Kidney glomerular epithelial cell (primary cell): ENCODE measurements at regions not wholly inside any gene's neighbourhood (a gene's known extent, or its start where the extent isn't known, plus 50 kb on each side); places are given as distances from the start of the nearest gene placed in this dataset.

ENCODE experiments used
- DNase-seq: peaks from one replicate; lab custom pipeline; 2025; lab: John Stamatoyannopoulos, UW

DNA sequence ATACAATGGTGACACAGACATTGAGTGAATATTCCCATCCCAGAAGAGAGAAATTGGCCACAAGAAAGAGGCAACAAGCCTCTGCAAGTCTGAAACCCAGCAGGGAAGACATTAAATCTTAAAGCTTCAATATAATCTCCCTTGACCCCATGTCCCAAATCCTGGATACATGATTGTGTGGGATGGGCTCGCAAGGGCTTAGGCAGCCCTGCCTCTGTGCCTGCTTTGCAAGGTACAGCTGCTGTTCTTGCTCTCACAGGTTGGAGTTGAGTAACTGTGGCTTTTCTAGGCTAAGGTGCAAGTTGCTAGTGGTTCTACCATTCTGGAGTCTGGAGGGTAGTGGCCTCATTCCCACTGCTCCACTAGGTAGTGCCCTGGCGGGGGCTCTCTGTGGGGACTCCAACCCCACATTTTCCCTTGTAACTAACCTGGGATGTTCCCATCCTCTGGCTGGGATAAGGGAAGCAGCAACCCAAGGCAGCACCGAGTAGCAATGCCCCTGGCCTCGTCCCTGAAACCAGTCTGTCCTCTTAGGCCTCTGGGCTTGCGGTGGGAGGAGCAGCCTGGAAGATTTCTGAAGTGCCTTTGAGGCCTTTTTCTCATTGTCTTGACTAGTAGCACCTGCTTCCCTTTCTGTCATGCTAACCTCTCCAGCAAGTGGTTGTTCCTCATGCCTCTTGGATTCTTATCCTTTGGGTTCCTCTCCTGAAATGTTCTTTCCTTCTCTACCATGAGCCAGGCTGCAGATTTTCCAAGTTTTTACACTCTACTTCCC lies 90.0 kb downstream of the FAM174B start:
- DNase-seq: no peak

DNA sequence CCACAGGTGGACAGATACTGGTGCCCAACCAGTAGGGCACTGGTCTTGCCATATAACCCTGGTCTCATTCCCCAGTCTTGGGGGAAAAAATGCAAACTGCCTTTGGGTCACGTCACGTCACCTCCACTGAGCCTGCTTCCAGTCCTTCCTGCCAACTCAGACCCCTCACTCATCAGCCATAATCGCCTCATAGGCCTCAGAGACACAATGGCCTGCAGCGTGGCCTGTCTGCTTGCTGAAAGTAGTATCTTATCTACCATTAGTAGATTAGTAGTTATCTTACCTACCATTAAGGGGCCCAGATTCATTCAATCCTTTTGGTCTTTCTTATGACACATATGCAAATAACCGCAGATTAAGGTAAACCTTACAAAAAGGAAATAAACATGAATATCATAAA lies 93.8 kb downstream of the FAM174B start:
- no peak for DNase-seq

DNA sequence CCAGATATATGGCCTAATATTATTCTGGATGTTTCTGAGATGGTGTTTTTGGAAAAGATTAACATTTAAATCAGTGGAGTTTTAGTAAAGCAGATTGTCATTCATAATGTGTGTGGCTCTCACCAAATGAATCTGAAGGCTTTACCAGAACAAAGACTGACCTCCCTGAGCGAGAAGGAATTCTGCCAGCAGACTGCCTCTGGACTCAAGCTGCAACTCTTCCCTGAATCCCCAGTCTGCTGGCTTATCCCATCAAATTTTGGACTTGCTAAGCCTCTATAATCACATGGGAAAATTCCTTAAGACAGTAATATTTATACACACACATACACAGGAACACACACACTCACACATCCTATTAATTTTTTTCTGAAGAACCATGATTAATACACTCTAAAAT lies 102.3 kb downstream of the FAM174B start:
- DNase-seq: no peak

DNA sequence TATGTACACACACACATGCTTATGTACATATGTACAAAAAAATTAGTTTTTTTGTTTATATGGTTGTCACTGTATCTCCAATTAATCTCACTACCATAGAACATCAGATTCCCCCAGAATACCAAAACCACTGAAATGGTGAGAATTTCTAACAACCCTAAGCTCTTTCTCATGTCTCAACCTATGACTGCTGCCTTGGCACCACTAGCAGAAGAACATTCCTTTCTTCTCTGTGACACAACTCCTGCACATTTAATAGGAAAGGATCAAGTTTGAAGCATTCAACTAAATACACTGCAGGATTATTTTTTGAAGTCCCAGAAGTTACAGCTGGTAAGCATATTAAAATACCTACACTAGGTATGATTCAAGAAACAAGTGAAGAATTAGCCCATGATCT lies 109.6 kb downstream of the FAM174B start:
- DNase-seq: no peak

DNA sequence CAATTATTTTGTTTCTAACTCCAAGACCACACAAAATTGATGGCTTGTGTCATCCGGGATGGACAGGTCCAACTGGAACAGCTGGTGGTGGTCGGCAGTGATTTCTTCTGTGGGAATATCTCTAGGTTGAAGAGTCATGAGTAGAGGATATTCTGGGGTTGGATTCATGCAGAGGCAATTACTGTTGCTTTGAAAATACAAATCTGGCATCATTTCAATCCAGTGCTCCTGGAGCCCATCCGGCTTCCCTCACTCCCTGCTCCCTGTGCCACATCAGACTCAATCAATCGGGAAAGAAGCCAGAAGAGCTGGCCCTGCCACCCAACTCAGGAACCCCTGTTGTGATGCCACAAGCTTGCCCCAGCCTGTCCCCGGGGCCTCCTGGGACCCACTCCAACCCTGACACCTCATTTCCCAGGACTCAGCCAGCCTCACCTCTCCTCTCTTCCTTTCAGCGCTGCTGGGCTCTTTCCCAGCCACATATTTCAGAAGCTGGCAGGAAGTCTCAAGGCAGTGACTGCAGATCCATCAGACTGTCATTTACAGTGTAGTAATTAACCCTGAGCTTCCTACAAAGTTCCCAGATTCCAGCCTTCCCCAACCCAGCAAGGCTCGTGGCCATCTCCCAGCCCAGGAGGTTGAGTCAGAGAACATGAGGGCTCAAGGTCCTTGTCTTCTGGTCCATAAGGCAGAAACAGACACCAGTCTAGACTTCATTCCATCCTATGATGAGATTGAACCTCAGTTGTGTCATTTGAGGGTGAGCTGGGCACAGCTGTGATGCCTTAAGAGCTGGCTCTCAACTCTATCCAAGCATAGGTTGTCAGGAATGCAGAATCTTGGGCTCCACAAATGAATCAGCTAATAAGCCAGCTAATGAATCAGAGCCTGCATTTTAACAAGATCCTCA lies 114.0 kb downstream of the FAM174B start:
- no peak for DNase-seq

DNA sequence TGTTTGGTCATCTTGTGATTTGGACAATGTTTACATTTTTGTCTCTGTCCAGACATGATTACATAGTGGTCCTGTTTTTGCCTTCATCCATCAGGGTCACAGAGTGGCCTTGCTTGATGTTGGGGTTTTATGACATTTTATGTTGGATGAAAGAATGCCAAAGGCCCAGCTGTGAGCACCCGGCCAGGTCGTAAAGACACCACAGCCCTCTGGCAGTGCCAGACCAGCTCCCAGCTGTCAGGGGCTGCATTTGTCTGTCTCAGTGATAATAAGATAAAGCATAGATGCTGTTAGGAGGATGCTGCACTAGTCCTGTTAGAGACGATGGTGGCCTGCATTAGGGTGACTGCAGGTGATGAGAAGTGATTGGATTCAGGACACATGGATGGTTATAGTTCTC lies 117.5 kb downstream of the FAM174B start:
- DNase-seq: no peak

DNA sequence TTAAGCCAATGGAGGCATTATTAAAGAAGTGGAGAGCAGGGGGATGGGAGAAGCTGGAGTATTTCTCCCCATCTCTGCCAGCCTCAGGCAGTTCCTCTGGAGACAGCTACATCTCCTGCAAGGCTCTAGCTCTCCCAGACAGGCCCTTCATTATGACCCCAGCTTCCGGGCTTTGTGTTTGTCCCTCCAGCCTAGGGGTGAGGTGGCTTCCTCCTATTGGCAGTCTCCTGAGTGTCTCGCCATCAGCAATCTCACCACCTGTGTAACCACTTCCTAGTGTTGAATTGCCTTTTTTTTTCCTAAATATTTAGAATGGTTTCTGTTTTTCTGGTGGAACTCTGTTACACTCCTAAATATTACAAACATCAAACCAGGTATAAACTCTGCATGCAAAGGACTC lies 122.3 kb downstream of the FAM174B start:
- DNase-seq: no peak

DNA sequence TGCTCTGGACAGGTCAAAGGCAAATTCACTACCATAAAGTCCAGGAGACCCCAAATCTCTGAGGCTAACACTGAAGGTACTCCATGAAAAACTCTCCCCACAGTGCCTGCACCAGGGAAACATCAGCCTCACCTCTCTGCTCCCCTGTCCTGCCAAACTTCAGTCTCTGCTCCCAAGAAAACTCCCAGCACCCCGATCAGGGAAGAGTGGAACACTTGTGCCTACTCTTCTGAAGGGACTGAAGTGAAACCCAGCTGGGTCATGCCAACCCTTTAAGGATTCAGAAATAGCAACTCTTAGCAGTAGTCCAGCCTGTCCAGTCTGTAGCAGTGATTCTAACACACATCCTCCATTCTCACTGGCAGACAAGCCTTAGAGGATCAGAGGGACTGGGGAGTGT lies 124.2 kb downstream of the FAM174B start:
- DNase-seq: no peak

DNA sequence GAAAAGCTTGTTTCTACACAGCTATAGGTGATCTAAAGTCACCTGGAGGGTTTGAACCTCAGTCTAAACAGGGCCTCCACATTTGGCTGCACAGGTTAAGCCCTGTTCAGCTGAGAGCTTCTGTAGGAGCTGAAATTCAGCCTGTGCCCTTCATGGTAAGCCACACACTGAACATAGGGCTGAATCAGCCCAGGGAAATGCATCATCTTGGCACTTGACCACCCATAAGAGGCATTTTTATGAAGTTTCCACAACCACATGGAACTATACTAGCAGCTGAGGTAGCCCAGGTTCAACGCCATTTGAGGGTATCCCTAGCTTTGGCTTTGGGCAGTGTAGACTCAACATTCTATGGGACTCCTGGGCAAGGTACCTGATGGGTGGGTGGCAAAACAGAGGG lies 126.8 kb downstream of the FAM174B start:
- DNase-seq: no peak

DNA sequence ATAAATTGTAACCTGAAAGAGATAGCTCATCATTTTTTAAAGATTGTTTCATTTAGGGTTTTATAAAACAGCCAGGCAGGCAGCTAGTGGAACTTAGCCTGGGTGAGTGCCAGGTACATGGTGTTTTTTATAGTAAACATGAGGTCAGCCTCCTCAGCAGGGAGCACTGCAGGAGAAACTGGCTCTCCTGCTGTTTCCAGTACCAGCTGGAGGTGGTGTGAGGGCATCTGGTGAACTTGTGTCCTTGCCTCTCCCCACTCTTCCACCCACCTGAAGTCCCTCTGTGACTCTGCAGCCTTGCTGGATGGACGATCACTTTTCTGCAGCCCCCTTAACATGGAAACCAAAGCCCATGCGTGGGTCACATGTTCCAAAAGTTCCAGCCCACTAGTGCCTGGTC lies 128.4 kb downstream of the FAM174B start:
- no peak for DNase-seq

DNA sequence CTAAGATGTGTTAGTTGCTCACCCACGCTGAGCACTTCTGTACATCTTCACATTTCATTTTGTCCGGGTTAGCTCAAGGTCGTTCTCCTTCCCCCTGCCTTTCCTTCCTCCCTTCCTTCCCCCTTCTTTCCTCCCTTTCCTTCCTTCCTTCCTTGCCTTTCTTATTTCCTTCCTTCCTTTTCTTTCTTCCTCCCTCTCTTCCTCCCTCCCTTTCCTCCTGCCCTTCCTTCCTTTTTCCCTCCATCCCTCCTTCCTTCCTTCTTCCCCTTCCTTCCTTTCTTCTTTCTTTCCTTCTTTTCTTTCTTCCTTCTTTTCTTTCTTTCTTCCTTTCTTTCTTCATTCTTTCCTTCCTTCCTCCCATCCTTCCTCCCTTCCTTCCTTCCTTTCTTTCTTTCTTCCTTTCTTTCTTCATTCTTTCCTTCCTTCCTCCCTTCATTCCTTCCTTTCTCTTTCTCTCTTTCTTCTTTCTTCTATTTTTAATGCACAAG lies 129.8 kb downstream of the FAM174B start:
- DNase-seq: no peak

DNA sequence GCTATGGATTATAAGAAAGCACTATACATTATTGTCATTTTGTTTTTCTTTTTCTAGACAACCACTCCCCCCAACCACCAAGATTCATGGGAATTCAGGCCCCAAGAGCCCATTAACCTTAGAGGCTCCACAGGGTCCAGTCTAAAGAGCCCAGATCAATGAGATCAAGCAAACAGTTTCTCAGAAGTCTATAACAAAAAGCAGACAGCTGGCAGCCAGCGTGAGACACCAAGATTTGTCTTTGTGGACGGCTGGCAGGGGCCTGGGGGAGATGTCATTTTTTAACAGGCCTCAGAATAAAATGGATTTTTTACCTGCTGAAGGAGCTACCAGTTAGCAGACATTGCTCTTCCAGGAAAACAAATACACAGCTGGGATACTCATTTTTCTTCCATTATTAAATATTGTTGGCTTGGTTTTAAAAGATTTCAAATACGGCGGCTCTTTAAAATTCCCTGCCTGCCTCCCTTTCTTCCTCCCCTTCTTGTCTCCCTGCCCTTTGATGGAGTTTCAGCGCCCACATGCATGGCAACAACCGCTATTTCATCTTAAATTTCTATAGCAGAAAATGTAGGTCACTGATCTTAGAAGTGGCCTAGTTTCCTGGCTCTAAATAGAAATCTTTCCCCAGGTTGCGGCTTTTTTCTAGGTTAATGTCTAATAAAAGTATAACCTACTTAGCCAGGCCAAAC lies 130.6 kb downstream of the FAM174B start:
- DNase-seq: no peak

DNA sequence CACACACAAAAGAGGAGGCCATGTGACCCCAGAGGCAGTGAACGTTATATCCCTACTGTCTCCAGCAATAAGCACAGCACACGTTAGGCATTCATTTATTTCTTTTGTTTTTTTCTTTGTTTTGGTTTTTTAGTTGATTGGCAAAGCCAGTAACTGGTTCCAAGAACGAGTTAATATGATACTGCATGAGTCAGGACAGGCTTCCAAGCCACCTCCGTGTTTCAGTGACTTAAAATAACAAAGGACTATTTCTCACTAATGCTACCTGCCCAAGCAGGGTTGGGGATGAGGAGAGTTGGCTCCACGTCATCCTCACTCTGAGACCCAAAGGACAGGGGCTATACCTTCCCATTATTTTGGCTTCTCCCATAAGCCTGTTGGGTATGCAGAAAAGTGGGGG lies 130.5 kb downstream of the ST8SIA2 start:
- peak; percentile 25 for DNase-seq

DNA sequence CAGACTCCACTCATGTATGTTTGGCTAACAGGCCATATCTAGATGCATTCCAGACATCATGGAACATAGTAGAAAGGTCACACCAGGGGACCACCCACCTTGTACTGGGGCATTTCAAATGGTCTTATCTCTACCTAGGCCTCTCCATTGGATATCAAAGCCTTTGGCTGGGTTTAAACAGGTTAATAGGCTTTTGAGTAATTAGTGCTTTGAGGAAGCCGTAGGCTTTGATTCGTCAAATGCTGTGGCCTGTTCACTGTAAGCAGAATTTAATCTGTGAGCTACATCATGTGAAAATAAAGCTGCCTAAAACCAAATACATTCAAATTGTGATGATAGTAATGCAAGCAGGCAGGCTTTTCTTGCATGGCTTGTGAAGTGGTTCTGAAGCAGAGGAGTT lies 129.5 kb downstream of the ST8SIA2 start:
- DNase-seq: no peak

DNA sequence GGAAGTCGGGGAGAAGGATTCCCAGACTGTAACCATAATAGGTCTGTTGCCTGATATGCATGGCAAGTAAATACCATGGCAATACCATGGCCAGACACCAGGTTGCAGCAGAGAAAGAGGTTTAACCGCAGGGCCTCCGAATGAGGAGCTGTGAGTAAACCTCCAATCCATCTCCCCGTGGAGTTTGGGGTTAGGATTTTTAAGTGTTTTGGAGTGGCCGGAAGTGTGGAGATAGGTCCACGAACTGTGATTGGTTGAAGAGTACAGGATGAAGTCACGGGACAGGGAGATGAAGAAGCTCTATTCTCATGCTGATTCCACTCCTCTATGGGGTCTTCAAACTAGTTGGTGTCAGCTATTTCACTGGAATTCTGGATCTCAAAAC lies 127.9 kb downstream of the ST8SIA2 start:
- DNase-seq: peak; percentile 64

DNA sequence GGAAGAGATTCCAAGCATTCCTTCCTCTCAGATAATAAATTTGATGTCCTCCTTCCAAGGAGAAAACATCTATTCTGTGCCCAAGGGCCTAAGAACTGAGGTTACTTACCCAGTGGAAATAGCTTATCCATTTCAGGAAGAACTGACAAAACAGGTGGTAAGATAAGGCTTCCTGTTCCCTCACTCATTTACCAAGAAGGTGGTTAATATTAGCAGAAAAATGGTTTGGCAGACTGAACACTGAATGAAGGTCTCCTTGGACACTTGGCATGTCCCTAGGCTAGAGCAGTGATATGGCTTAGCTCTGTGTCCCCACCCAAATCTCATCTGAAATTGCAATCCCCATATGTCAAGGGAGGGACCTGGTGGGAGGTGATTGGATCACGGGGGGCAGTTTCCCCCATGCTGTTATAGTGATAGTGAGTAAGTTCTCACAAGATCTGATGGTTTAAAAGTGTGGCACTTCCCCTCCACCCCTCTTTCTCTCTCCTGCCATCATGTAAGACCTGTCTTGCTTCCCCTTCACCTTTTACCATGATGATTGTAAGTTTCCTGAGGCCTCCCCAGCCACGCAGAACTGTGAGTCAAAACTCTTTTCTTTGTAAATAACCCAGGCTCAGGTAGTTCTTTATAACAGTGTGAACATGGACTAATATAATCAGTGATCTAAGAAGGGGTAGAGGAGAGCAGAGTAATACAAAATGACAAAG lies 127.4 kb downstream of the ST8SIA2 start:
- DNase-seq: no peak

DNA sequence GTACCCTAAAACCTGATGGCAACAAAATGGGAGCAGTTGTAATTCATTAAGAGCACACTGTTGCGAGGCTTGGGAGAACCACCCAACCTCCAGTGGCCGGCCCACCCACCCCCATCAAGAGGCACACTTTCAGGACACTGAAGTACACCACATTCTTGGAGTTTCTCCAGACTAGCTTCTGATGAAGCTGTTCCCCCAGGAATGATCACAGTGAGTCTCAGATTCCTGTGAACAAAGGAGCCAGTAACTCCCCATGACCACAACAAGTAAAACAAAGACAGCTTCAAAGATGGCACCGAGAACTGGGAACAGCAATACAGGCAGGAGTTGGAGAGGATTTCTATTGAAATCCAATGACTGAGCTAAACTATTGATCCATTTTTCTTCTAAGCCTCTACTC lies 126.0 kb downstream of the ST8SIA2 start:
- DNase-seq: peak; percentile 14
